IPS-15b (cell line): ENCODE measurements at regions not wholly inside any gene's neighbourhood (a gene's known extent, or its start where the extent isn't known, plus 50 kb on each side); places are given as distances from the start of the nearest gene placed in this dataset.
"Not testable (repeated sequence)": the region's sequence is repeated elsewhere in the genome, so short reads cannot be mapped to it uniquely, and the experiment has no call there.

ENCODE experiments used
- H3K27me3 ChIP-seq: one replicate; pipeline ENCODE4 v1.6.1; 2013; ENCODE audit warnings: low read length; ENCODE audit not compliant: control insufficient read depth, insufficient read depth
- H3K36me3 ChIP-seq: one replicate; pipeline ENCODE4 v1.6.1; 2013; ENCODE audit warnings: low read length; ENCODE audit not compliant: control insufficient read depth, insufficient read depth
- H3K4me1 ChIP-seq: one replicate; pipeline ENCODE4 v1.6.1; 2013; ENCODE audit warnings: mild to moderate bottlenecking, low read length; ENCODE audit not compliant: control insufficient read depth, insufficient read depth
- H3K4me3 ChIP-seq: one replicate; pipeline ENCODE4 v1.5.1; 2013; ENCODE audit warnings: low read depth, low read length
- H3K9ac ChIP-seq: one replicate; pipeline ENCODE4 v1.6.1; 2013; ENCODE audit warnings: low read depth, mild to moderate bottlenecking, low read length
- H3K9me3 ChIP-seq: one replicate; pipeline ENCODE4 v1.6.1; 2013; ENCODE audit warnings: mild to moderate bottlenecking, low read length; ENCODE audit not compliant: control insufficient read depth, insufficient read depth

- no peak overlapping the region for H3K4me3 ChIP-seq
- H3K9me3 ChIP-seq, result peaks cover 6% of the 10 kb centered on the region
- H3K36me3 ChIP-seq, result no peaks in the 10 kb centered on the region
- no peak overlapping the region for H3K9ac ChIP-seq
- no peaks in the 10 kb centered on the region for H3K27me3 ChIP-seq
- H3K4me1 ChIP-seq, result no peaks in the 10 kb centered on the region
These were observed 136.6 kb upstream of the SVIL start for GRCh38 chr10:29771376-29771775.

DNA sequence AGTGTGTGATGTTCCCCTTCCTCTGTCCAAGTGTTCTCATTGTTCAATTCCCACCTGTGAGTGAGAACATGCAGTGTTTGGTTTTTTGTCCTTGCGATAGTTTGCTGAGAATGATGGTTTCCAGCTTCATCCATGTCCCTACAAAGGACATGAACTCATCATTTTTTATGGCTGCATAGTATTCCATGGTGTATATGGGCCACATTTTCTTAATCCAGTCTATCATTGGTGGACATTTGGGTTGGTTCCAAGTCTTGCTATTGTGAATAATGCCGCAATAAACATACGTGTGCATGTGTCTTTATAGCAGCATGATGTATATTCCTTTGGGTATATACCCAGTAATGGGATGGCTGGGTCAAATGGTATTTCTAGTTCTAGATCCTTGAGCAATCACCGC is 134.5 kb upstream of the SVIL start:
- not testable (repeated sequence) for H3K4me1 ChIP-seq, H3K4me3 ChIP-seq, H3K9ac ChIP-seq, H3K9me3 ChIP-seq, H3K36me3 ChIP-seq, H3K27me3 ChIP-seq

DNA sequence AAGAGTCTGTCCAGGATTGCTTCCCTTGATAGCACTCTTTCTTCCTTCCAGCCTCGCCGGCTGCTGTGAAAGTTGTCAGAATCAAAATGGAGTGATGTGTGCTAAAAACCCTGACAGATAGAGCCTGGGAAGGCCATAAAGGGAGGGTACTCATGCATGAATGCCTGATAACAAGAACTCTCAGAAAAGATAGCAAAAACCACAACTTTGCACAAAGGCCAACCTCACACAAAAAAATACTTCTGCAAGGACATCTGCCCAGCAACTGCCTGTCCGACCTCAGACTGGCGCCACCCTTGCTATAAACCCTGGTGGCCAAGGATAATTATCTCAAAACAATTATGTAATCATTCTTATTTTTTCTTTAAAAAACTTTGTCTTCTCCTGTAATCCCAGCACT is 133.2 kb upstream of the SVIL start:
- H3K4me1 ChIP-seq, result no peaks in the 10 kb centered on the region
- H3K27me3 ChIP-seq, result no peaks in the 10 kb centered on the region
- H3K9me3 ChIP-seq, result peaks cover 6% of the 10 kb centered on the region
- no peaks in the 10 kb centered on the region for H3K36me3 ChIP-seq
- H3K9ac ChIP-seq, result no peak overlapping the region
- H3K4me3 ChIP-seq, result no peak overlapping the region

GRCh38 chr10:29766753-29767152 is 132.0 kb upstream of the SVIL start:
- Histone ChIP-seq H3K4me3 (no peak overlapping the region), H3K9ac (no peak overlapping the region), H3K36me3 (no peaks in the 10 kb centered on the region), H3K27me3 (no peaks in the 10 kb centered on the region), H3K9me3 (no peaks in the 10 kb centered on the region), H3K4me1 (no peaks in the 10 kb centered on the region)

DNA sequence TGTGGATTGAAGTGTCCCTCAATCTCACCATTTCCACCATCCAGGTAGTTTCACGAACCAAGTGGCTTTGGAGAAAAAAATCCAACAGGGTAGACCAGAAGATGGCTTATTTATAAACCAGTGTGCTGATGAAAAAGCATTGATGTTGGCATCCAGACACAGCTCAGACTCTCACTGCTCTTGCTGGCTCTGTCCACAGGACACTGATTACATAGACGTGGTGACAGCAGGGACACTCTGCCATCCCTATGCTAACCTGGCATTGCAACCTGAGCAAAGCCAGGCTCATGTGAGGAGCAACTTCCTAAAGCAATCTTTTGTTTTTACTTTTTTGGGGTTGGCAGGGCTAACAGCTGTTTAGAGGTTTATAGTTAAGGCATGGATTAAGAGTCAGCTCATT is 130.6 kb upstream of the SVIL start:
- Histone ChIP-seq H3K36me3 (no peaks in the 10 kb centered on the region), H3K27me3 (no peaks in the 10 kb centered on the region), H3K9ac (no peak overlapping the region), H3K9me3 (no peaks in the 10 kb centered on the region), H3K4me3 (no peak overlapping the region), H3K4me1 (no peaks in the 10 kb centered on the region)

DNA sequence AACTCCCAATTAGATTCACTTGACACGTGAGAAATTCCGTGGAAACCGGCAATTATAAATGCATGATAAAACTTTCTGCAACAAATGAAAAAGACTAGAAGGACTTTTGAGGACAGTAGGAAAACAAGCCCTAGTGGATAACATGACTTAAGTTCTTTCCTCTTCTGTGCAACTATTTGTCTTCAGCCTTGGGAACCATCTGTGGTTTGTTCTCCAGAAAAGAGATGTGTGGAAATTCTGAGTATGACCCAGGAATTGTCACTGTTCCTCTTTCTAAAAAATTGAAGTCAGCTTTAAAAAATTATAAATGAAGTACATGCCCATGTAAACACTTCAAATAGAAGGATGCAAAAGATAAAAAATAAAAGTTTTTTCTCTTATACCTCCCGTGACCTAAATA is 128.6 kb upstream of the SVIL start:
- no peak overlapping the region for H3K4me3 ChIP-seq
- H3K9me3 ChIP-seq, result no peaks in the 10 kb centered on the region
- H3K36me3 ChIP-seq, result no peaks in the 10 kb centered on the region
- no peaks in the 10 kb centered on the region for H3K4me1 ChIP-seq
- H3K9ac ChIP-seq, result no peak overlapping the region
- H3K27me3 ChIP-seq, result no peaks in the 10 kb centered on the region

DNA sequence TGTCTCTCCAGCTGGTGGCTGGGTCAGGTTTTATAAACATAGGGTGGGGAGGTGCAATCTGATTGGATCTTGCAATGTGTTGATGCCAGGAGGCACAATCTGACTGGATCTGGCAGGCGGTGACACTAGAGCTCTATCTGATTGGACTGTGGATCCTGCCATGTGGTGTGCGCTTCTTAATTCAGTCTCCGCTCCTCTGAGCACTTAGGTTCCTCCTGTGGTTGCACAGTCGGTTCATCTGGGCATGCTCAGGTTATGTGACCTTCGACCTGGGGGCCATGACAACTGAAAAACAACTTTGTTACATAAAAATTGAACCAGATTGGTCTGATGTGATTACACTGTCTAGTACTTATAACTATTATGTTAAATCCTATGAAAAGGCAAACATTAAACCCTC is 127.1 kb upstream of the SVIL start:
- H3K27me3 ChIP-seq, result no peaks in the 10 kb centered on the region
- H3K4me1 ChIP-seq, result no peaks in the 10 kb centered on the region
- H3K4me3 ChIP-seq, result no peak overlapping the region
- no peaks in the 10 kb centered on the region for H3K9me3 ChIP-seq
- no peak overlapping the region for H3K9ac ChIP-seq
- no peaks in the 10 kb centered on the region for H3K36me3 ChIP-seq

- Histone ChIP-seq H3K4me3 (no peak overlapping the region), H3K27me3 (no peaks in the 10 kb centered on the region), H3K36me3 (no peaks in the 10 kb centered on the region)
These were observed 125.5 kb upstream of the SVIL start for GRCh38 chr10:29760138-29760900.

GRCh38 chr10:29757551-29758297 is 123.0 kb upstream of the SVIL start:
- no peak overlapping the region for H3K4me3 ChIP-seq
- no peaks in the 10 kb centered on the region for H3K9me3 ChIP-seq
- H3K36me3 ChIP-seq, result no peaks in the 10 kb centered on the region
- H3K4me1 ChIP-seq, result peaks cover 2% of the 10 kb centered on the region
- H3K9ac ChIP-seq, result no peak overlapping the region
- no peaks in the 10 kb centered on the region for H3K27me3 ChIP-seq

More at GRCh38 chr10:29760138-29760900, 125.5 kb upstream of the SVIL start:
- no peaks in the 10 kb centered on the region for H3K9me3 ChIP-seq
- H3K9ac ChIP-seq, result no peak overlapping the region
- no peaks in the 10 kb centered on the region for H3K4me1 ChIP-seq

DNA sequence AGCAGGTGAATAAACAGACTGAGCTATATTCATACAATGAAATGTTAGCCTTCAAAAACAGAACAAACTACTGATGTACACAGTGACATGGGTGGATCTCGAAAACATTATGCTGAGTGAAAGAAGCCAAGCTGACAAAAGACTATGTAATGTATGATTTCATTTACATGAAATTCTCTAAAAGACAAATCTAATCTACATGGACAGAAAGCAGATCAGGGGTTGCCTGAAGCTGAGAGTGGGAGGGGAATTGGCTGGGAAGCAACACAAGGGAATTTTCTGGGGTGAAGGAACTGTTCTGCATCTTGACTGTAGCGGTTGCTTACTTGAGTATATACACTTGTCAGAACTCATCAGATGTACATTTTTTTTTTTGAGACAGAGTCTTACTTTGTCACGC is 121.7 kb upstream of the SVIL start:
- no peaks in the 10 kb centered on the region for H3K27me3 ChIP-seq
- no peaks in the 10 kb centered on the region for H3K9me3 ChIP-seq
- H3K4me3 ChIP-seq, result no peak overlapping the region
- no peaks in the 10 kb centered on the region for H3K36me3 ChIP-seq
- H3K9ac ChIP-seq, result no peak overlapping the region
- H3K4me1 ChIP-seq, result peaks cover 2% of the 10 kb centered on the region

GRCh38 chr10:29753283-29753682 is 118.5 kb upstream of the SVIL start:
- Histone ChIP-seq H3K9me3 (no peaks in the 10 kb centered on the region), H3K9ac (no peak overlapping the region), H3K4me1 (peaks cover 2% of the 10 kb centered on the region), H3K27me3 (no peaks in the 10 kb centered on the region), H3K36me3 (no peaks in the 10 kb centered on the region), H3K4me3 (no peak overlapping the region)

DNA sequence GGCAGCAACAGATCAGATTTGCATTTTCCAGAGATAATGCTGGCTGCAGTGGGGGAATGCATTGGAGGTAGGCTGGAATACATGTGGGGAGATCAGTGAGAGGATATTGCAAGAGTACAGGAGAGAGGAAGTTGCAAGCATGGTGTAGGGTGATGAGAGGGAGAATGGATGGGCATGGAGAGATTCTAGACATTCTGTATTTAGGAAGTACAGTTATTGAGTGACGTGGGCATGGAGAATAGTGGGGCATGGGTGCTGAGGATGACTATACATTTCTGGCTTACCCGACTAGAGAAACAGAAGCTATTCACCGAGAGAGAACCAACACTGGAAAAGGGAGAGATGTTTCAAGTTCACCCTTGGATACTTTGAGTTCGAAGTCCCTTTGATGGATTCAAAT is 116.9 kb upstream of the SVIL start:
- Histone ChIP-seq H3K4me3 (no peak overlapping the region), H3K9me3 (no peaks in the 10 kb centered on the region), H3K27me3 (no peaks in the 10 kb centered on the region), H3K36me3 (no peaks in the 10 kb centered on the region), H3K9ac (no peak overlapping the region), H3K4me1 (peaks cover 3% of the 10 kb centered on the region)
